ENCODE measurements at regions not wholly inside any gene's neighbourhood (a gene's known extent, or its start where the extent isn't known, plus 50 kb on each side); places are given as distances from the start of the nearest gene placed in this dataset.

- H3K4me3 ChIP-seq (ENCODE audit: low read length): no peak overlapping the region
- TF ChIP-seq CTCF (conservative IDR thresholded peaks at IDR 0.05; ENCODE audit: low read depth, low read length): no peak
- no peak for DNase-seq (ENCODE audit: low read depth)
Observed at GRCh38 chr3:177443469-177443868, 246.2 kb upstream of the TBL1XR1 start.

GRCh38 chr3:177444696-177445095 is 247.4 kb upstream of the TBL1XR1 start:
- H3K4me3 ChIP-seq (ENCODE audit: low read length): no peak overlapping the region
- no peak for DNase-seq (ENCODE audit: low read depth)
- TF ChIP-seq CTCF (conservative IDR thresholded peaks at IDR 0.05; ENCODE audit: low read depth, low read length): no peak

- no peak overlapping the region for H3K4me3 ChIP-seq (ENCODE audit: low read length)
Observed at GRCh38 chr3:177445549-177445948, 248.3 kb upstream of the TBL1XR1 start.

GRCh38 chr3:177446165-177446601 is 248.9 kb upstream of the TBL1XR1 start:
- H3K4me3 ChIP-seq (ENCODE audit: low read length): no peak overlapping the region
- DNase-seq (ENCODE audit: low read depth): no peak
- TF ChIP-seq CTCF (conservative IDR thresholded peaks at IDR 0.05; ENCODE audit: low read depth, low read length): no peak

More at GRCh38 chr3:177445549-177445948, 248.3 kb upstream of the TBL1XR1 start:
- DNase-seq (ENCODE audit: low read depth): no peak
- TF ChIP-seq CTCF (conservative IDR thresholded peaks at IDR 0.05; ENCODE audit: low read depth, low read length): no peak

- DNase-seq (ENCODE audit: low read depth): no peak
Observed at GRCh38 chr3:177447938-177448337, 250.7 kb upstream of the TBL1XR1 start.

GRCh38 chr3:177448987-177449359 is 251.7 kb upstream of the TBL1XR1 start:
- H3K4me3 ChIP-seq (ENCODE audit: low read length): no peak overlapping the region
- no peak for DNase-seq (ENCODE audit: low read depth)
- no peak for TF ChIP-seq CTCF (conservative IDR thresholded peaks at IDR 0.05; ENCODE audit: low read depth, low read length)

More at GRCh38 chr3:177447938-177448337, 250.7 kb upstream of the TBL1XR1 start:
- no peak for TF ChIP-seq CTCF (conservative IDR thresholded peaks at IDR 0.05; ENCODE audit: low read depth, low read length)
- no peak overlapping the region for H3K4me3 ChIP-seq (ENCODE audit: low read length)

GRCh38 chr3:177449360-177450006 is 252.2 kb upstream of the TBL1XR1 start:
- TF ChIP-seq CTCF (conservative IDR thresholded peaks at IDR 0.05; ENCODE audit: low read depth, low read length): no peak
- H3K4me3 ChIP-seq (ENCODE audit: low read length): no peak overlapping the region
- no peak for DNase-seq (ENCODE audit: low read depth)
